GM08714 (cell line): ENCODE measurements at regions not wholly inside any gene's neighbourhood (a gene's known extent, or its start where the extent isn't known, plus 50 kb on each side); places are given as distances from the start of the nearest gene placed in this dataset.
"Not testable (repeated sequence)": the region's sequence is repeated elsewhere in the genome, so short reads cannot be mapped to it uniquely, and the experiment has no call there.

Source experiments
- H3K4me3 ChIP-seq: fragments of 200-500 bp; sonication (Bioruptor generic); 2 replicates; pipeline ENCODE4 v1.5.1; 2014; ENCODE audit warnings: mild to moderate bottlenecking, low read length, inconsistent platforms
- ZNF274 ChIP-seq: IDR thresholded peaks from 2 replicates; pipeline ENCODE4 v1.6.1; 2012; ENCODE audit warnings: mild to moderate bottlenecking, low read depth, low read length

DNA sequence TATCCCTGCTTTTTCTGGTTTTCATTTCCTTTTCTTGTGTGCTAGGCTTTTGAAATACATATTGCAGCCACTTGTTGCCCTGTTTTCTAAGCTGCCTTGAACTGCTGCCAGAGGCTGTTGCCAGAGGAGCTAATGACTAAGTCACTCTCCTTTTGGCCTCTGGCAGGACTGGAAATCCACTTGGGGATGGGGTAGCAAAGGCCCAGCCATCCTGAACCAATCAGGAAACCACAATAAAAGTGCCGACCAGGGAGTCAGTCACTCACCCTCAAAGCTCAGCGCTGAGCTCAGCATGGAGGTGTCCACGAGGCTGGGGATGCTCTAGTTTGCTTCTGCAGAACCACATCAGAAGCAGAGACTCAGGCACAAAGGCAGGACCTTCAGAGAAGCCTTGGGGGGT lies 813.0 kb downstream of the DHX35 start:
- no peak overlapping the region for H3K4me3 ChIP-seq
- no peak for TF ChIP-seq ZNF274

DNA sequence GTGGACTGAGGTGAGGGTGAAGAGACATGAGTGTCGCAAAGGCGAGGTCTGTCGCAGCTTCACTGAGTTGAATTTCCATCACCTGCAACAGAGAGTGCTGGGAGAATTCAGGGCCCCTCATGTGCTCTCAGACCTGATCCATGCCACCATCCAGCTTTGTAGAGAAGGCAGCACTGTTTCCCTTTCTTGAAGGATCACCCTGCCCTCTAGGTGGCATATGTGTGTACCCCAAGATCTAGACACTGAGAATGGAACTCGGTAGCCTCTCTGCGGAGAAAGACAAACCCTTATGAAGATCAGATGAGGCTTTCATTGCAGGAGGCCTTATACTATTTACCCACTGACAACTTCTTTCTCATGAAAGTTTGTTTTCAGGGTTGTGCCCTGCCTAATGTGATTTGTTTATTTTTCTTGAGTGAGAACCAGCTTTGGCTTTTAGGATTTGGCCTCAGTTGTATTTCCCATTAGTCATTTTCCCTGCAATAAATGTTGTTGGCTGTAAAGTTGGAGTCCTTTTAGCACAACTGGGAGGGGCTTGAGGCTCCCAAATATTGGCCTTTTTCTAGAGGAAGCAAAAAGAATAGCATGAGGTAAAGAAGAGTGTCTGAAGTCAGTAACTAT lies 811.3 kb downstream of the DHX35 start:
- no peak overlapping the region for H3K4me3 ChIP-seq
- TF ChIP-seq ZNF274: no peak

DNA sequence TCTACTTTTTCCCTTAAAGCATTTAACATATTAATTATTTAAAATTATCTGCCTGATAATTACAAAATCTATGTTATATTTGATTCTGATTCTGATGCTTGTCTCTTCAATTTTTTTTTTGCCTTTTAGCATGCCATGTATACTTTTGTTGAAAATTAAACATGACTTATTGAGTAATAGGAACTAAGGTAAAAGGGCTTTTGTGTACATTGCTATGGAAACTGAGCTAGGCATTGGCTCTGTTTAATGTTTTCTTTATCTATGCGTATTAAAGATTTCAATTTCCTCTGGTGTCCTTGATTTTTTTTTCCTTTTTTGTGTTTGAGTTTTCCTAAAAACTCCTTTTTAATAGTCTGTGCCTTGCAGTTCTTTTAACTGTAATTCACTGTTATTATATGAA lies 805.2 kb downstream of the DHX35 start:
- TF ChIP-seq ZNF274: no peak
- no peak overlapping the region for H3K4me3 ChIP-seq

GRCh38 chr20:39766333-39766732 lies 804.2 kb downstream of the DHX35 start:
- no peak for TF ChIP-seq ZNF274
- no peak overlapping the region for H3K4me3 ChIP-seq

- H3K4me3 ChIP-seq: no peak overlapping the region
- TF ChIP-seq ZNF274: no peak
Observed at GRCh38 chr20:39762716-39763115, 800.6 kb downstream of the DHX35 start.

DNA sequence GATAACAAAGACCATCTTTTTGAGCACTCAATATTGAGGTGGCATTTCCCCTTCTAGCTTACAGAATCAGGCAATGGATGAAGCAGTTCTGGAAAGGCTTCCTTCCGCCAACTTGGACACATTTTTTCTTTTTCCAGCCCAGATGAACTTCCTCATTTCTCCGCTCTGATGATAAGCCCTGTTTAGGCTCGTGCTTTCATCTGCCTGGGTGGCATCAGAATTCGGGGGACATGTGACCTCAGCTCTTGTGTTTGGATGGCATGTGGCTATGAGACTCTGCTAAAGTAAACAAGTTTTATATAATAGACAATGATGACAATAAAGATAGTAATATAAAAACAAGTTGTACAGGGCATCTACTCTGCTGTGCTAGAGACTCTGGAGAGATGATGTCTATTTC lies 796.7 kb downstream of the DHX35 start:
- H3K4me3 ChIP-seq: no peak overlapping the region
- TF ChIP-seq ZNF274: no peak

DNA sequence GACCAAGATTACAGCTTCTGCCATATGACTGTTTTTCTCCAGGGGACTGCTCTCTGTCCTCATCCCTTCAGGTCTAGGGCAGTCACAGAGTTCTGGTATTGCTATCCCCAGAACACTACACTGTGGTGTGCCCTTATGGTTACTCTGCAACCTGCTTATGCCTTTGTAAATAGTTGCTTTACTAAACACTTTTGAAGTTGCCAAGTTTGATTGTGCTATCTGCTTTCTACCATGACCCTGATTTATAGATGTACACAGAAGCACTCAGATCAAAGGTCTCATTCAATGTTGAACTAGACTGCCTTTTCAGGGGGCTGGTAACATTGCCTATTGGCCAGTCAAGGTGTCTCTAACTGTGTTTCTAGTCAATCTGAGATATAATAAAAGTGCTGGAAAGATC lies 794.7 kb downstream of the DHX35 start:
- no peak overlapping the region for H3K4me3 ChIP-seq
- TF ChIP-seq ZNF274: no peak

DNA sequence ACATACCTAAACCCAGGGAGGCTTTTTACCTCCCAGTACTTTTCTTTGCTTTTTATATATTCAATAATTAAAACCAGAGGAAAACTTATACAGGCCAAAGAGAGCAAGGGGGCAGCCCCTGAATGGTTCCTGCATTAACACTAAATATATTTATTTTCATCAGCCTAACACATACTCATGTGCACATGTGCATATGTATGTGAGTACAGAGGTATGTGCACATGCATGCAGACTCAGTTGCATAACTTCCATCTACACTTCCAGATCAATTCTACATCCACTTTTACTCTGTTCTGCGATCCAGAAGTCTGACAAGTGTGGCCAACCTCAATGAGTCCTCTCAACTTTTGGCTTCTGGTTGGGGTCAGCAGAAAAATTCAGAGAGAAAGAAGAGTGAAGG lies 794.2 kb downstream of the DHX35 start:
- H3K4me3 ChIP-seq: no peak overlapping the region
- no peak for TF ChIP-seq ZNF274

- no peak overlapping the region for H3K4me3 ChIP-seq
- TF ChIP-seq ZNF274: no peak
Observed at GRCh38 chr20:39752262-39752876, 790.2 kb downstream of the DHX35 start.

DNA sequence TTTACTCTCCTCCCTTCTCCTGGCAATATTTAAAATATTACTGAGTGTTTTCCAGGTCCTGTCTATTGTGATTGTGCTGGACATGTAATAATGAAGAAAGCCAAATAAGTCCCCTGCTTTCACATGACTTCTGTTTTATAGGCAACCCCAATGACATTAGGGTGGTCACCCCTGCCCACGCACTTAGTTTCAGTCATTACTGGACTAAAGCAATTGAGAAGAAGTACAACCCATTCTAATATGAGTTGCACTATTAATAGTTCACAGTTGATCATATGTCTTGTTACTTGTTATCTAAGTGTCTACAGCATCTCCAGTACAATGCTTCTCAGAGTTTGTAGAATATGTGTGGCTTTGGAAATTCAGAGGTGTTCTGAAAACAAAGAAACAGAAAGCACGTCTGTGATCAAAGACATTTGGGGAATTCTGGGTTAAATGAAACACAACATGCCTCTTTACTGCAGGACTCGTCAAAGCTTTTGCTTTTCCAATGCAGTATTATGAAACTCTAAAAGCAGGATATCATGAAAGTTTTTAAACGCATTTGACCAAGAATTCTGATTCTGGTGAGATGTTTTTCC lies 789.5 kb downstream of the DHX35 start:
- TF ChIP-seq ZNF274: no peak

GRCh38 chr20:39745380-39745779 lies 783.2 kb downstream of the DHX35 start:
- TF ChIP-seq ZNF274: no peak
- no peak overlapping the region for H3K4me3 ChIP-seq

More for the DNA sequence above, 789.5 kb downstream of the DHX35 start:
- H3K4me3 ChIP-seq: no peak overlapping the region

GRCh38 chr20:39738651-39739050 lies 776.5 kb downstream of the DHX35 start:
- H3K4me3 ChIP-seq: no peak overlapping the region
- TF ChIP-seq ZNF274: no peak

- no peak overlapping the region for H3K4me3 ChIP-seq
- no peak for TF ChIP-seq ZNF274
Observed at GRCh38 chr20:39736434-39737327, 774.5 kb downstream of the DHX35 start.

DNA sequence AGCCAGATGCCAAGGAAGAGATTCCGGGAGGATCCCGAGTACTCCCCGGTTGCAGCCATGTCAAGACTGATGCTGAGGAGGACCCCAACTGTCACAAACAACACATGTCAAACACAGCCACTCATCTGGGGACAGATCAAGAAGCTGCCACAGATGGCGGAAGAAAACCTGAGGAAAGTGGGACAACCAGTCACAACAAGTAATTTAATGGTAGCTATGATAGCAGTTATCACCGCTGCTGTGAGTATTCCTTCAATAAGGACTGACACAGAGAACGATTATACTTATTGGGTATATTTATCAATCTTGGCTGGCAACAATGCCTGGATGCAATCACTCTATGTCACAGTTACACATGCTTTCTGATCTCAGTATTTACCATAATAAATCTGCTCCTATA lies 763.4 kb downstream of the DHX35 start:
- H3K4me3 ChIP-seq: not testable (repeated sequence)

DNA sequence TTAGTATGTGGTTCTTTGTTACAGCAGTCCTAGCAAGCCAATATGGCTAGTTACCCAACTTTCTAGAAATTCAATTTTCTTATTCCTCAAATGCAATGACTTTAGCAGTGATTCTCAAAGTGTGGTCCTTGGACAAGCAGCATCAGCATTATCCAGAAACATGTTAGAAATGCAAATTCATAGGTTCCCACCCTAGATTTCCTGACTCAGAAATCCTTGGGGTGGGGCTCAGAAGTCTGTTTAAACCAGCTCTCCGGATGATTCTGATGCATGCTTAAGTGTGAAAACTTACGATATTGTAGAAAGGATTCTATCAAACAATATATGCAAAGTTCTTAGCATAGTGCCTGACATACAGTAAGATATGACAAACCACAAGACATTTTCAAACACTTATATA lies 757.1 kb downstream of the DHX35 start:
- no peak for TF ChIP-seq ZNF274

More for the DNA sequence above, 757.1 kb downstream of the DHX35 start:
- H3K4me3 ChIP-seq: no peak overlapping the region
